Stimulated activated naive CD8-positive, alpha-beta T cell treated with anti-CD3 and anti-CD28 coated beads, Interleukin-15, amount 100 ng/mL, for 72 hours (primary cell): ENCODE measurements at regions not wholly inside any gene's neighbourhood (a gene's known extent, or its start where the extent isn't known, plus 50 kb on each side); places are given as distances from the start of the nearest gene placed in this dataset.

Experiments
- ATAC-seq: fragments of 150-1000 bp; cut with Tn5 transposase; 2 replicates; pipeline ENCODE4 v1.10.0; 2021; ENCODE audit warnings: mild to moderate bottlenecking, moderate library complexity
- DNase-seq, 2 donors: peaks; one replicate each; pipeline ENCODE4 v3.0.0; 2021 to 2022
- H3K27ac Mint-ChIP-seq, 2 donors: one replicate each; pipeline ENCODE4 v1.8.0; 2022; ENCODE audit warnings: mild to moderate bottlenecking in 2 of 2, mixed read lengths in 2 of 2, moderate library complexity in 2 of 2
- H3K27me3 Mint-ChIP-seq: one replicate; pipeline ENCODE4 v1.8.0; 2022; ENCODE audit warnings: mixed read lengths
- H3K4me1 Mint-ChIP-seq: one replicate; pipeline ENCODE4 v1.8.0; 2022; ENCODE audit warnings: mild to moderate bottlenecking, mixed read lengths
- H3K4me3 Mint-ChIP-seq, 2 donors: one replicate each; pipeline ENCODE4 v1.8.0; 2022; ENCODE audit warnings: mild to moderate bottlenecking in 2 of 2, mixed read lengths in 2 of 2, moderate library complexity in 1 of 2
- H3K9me3 Mint-ChIP-seq, 2 donors: one replicate each; pipeline ENCODE4 v1.8.0; 2022; ENCODE audit warnings: mixed read lengths in 2 of 2

GRCh38 chr7:85593355-85593754 lies 406.5 kb upstream of the SEMA3D start:
- peaks cover 0 to 4% of the 10 kb centered on the region in 2 donors for H3K9me3 Mint-ChIP-seq
- no peak for DNase-seq
- H3K27ac Mint-ChIP-seq = no peak overlapping the region
- no peaks in the 10 kb centered on the region for H3K27me3 Mint-ChIP-seq
- H3K4me3 Mint-ChIP-seq = no peak overlapping the region
- H3K4me1 Mint-ChIP-seq = no peaks in the 10 kb centered on the region
- no peak for ATAC-seq

GRCh38 chr7:85587785-85588184 lies 400.9 kb upstream of the SEMA3D start:
- no peak overlapping the region for H3K4me3 Mint-ChIP-seq
- peaks cover 0 to 6% of the 10 kb centered on the region in 2 donors for H3K9me3 Mint-ChIP-seq
- DNase-seq (no peak), ATAC-seq (no peak)
- no peaks in the 10 kb centered on the region for H3K27me3 Mint-ChIP-seq
- no peak overlapping the region for H3K27ac Mint-ChIP-seq
- H3K4me1 Mint-ChIP-seq = no peaks in the 10 kb centered on the region

- Mint-ChIP-seq H3K27ac (no peak overlapping the region), H3K9me3 (peaks cover 0 to 6% of the 10 kb centered on the region in 2 donors), H3K27me3 (no peaks in the 10 kb centered on the region), H3K4me1 (no peaks in the 10 kb centered on the region), H3K4me3 (no peak overlapping the region)
- ATAC-seq = no peak
- DNase-seq = no peak
These were observed 399.2 kb upstream of the SEMA3D start for GRCh38 chr7:85586091-85586490.

- no peaks in the 10 kb centered on the region for H3K4me1 Mint-ChIP-seq
- ATAC-seq (no peak), DNase-seq (no peak)
- H3K9me3 Mint-ChIP-seq = peaks cover 0 to 2% of the 10 kb centered on the region in 2 donors
- no peak overlapping the region for H3K4me3 Mint-ChIP-seq
- no peaks in the 10 kb centered on the region for H3K27me3 Mint-ChIP-seq
- no peak overlapping the region for H3K27ac Mint-ChIP-seq
These were observed 396.5 kb upstream of the SEMA3D start for GRCh38 chr7:85583131-85583953.

GRCh38 chr7:85573844-85574243 lies 387.0 kb upstream of the SEMA3D start:
- ATAC-seq = no peak
- no peak for DNase-seq
- Mint-ChIP-seq H3K4me3 (no peak overlapping the region), H3K27me3 (no peaks in the 10 kb centered on the region), H3K9me3 (no peaks in the 10 kb centered on the region), H3K27ac (no peak overlapping the region), H3K4me1 (no peaks in the 10 kb centered on the region)

- ATAC-seq (no peak), DNase-seq (no peak)
- H3K4me3 Mint-ChIP-seq = no peak overlapping the region
- no peaks in the 10 kb centered on the region for H3K9me3 Mint-ChIP-seq
- no peaks in the 10 kb centered on the region for H3K4me1 Mint-ChIP-seq
- H3K27ac Mint-ChIP-seq = no peak overlapping the region
- no peaks in the 10 kb centered on the region for H3K27me3 Mint-ChIP-seq
These were observed 386.5 kb upstream of the SEMA3D start for GRCh38 chr7:85573346-85573745.

GRCh38 chr7:85570898-85571297 lies 384.0 kb upstream of the SEMA3D start:
- Mint-ChIP-seq H3K27me3 (no peaks in the 10 kb centered on the region), H3K9me3 (no peaks in the 10 kb centered on the region), H3K27ac (no peak overlapping the region), H3K4me1 (no peaks in the 10 kb centered on the region), H3K4me3 (no peak overlapping the region)
- no peak for ATAC-seq
- DNase-seq = no peak

- no peak for ATAC-seq
- H3K4me1 Mint-ChIP-seq = no peaks in the 10 kb centered on the region
- no peak overlapping the region for H3K27ac Mint-ChIP-seq
- no peak for DNase-seq
- H3K4me3 Mint-ChIP-seq = no peak overlapping the region
- H3K9me3 Mint-ChIP-seq = no peaks in the 10 kb centered on the region
- no peaks in the 10 kb centered on the region for H3K27me3 Mint-ChIP-seq
These were observed 381.1 kb upstream of the SEMA3D start for GRCh38 chr7:85567983-85568382.

GRCh38 chr7:85566095-85566794 lies 379.4 kb upstream of the SEMA3D start:
- no peak overlapping the region for H3K4me3 Mint-ChIP-seq

GRCh38 chr7:85565276-85565675 lies 378.4 kb upstream of the SEMA3D start:
- DNase-seq (no peak), ATAC-seq (no peak)
- Mint-ChIP-seq H3K9me3 (no peaks in the 10 kb centered on the region), H3K27me3 (no peaks in the 10 kb centered on the region), H3K27ac (no peak overlapping the region), H3K4me1 (no peaks in the 10 kb centered on the region), H3K4me3 (no peak overlapping the region)

More at GRCh38 chr7:85566095-85566794, 379.4 kb upstream of the SEMA3D start:
- no peak for DNase-seq
- Mint-ChIP-seq H3K9me3 (no peaks in the 10 kb centered on the region), H3K27me3 (no peaks in the 10 kb centered on the region), H3K4me1 (no peaks in the 10 kb centered on the region), H3K27ac (no peak overlapping the region)
- no peak for ATAC-seq

GRCh38 chr7:85564861-85565260 lies 378.0 kb upstream of the SEMA3D start:
- ATAC-seq (no peak), DNase-seq (no peak)
- Mint-ChIP-seq H3K9me3 (no peaks in the 10 kb centered on the region), H3K27ac (no peak overlapping the region), H3K4me1 (no peaks in the 10 kb centered on the region), H3K4me3 (no peak overlapping the region), H3K27me3 (no peaks in the 10 kb centered on the region)

- Mint-ChIP-seq H3K27ac (no peak overlapping the region), H3K27me3 (no peaks in the 10 kb centered on the region), H3K4me1 (no peaks in the 10 kb centered on the region), H3K9me3 (no peaks in the 10 kb centered on the region), H3K4me3 (no peak overlapping the region)
- ATAC-seq (no peak), DNase-seq (no peak)
These were observed 374.9 kb upstream of the SEMA3D start for GRCh38 chr7:85561706-85562105.

- H3K9me3 Mint-ChIP-seq = no peaks in the 10 kb centered on the region
- no peak overlapping the region for H3K4me3 Mint-ChIP-seq
- no peak for ATAC-seq
- peak in 1 of 2 donors; percentile 1 for DNase-seq
- no peaks in the 10 kb centered on the region for H3K4me1 Mint-ChIP-seq
- no peaks in the 10 kb centered on the region for H3K27me3 Mint-ChIP-seq
- H3K27ac Mint-ChIP-seq = no peak overlapping the region
These were observed 367.7 kb upstream of the SEMA3D start for GRCh38 chr7:85554236-85555178.

GRCh38 chr7:85535974-85536729 lies 349.3 kb upstream of the SEMA3D start:
- H3K9me3 Mint-ChIP-seq = peaks cover 0 to 6% of the 10 kb centered on the region in 2 donors
- DNase-seq = no peak
- no peak overlapping the region for H3K4me3 Mint-ChIP-seq
- H3K27me3 Mint-ChIP-seq = no peaks in the 10 kb centered on the region
- no peaks in the 10 kb centered on the region for H3K4me1 Mint-ChIP-seq
- H3K27ac Mint-ChIP-seq = no peak overlapping the region
- no peak for ATAC-seq

GRCh38 chr7:85529831-85530230 lies 343.0 kb upstream of the SEMA3D start:
- H3K27me3 Mint-ChIP-seq = no peaks in the 10 kb centered on the region
- no peak overlapping the region for H3K4me3 Mint-ChIP-seq
- DNase-seq (no peak), ATAC-seq (no peak)
- no peak overlapping the region for H3K27ac Mint-ChIP-seq
- no peaks in the 10 kb centered on the region for H3K4me1 Mint-ChIP-seq
- no peaks in the 10 kb centered on the region for H3K9me3 Mint-ChIP-seq
